Neuronal stem cell (in vitro differentiated cells): ENCODE measurements at regions not wholly inside any gene's neighbourhood (a gene's known extent, or its start where the extent isn't known, plus 50 kb on each side); places are given as distances from the start of the nearest gene placed in this dataset.

Source experiments
- DNase-seq: peaks from one replicate; pipeline ENCODE4 v3.0.0-alpha.2; 2013; ENCODE audit warnings: low spot score
- H2AFZ ChIP-seq: one replicate; pipeline ENCODE4 v1.6.1; 2013; ENCODE audit warnings: mild to moderate bottlenecking, low read length, inconsistent platforms
- H2AK5ac ChIP-seq: 2 replicates; pipeline ENCODE4 v1.6.1; 2013; ENCODE audit warnings: low read depth, mild to moderate bottlenecking, inconsistent platforms, low read length, moderate library complexity, mixed read lengths
- H2BK120ac ChIP-seq: 2 replicates; pipeline ENCODE4 v1.6.1; 2013; ENCODE audit warnings: low read depth, mild to moderate bottlenecking, inconsistent platforms, low read length, moderate library complexity, mixed read lengths
- H2BK12ac ChIP-seq: one replicate; pipeline ENCODE4 v1.6.1; 2013; ENCODE audit warnings: low read length, inconsistent platforms
- H2BK15ac ChIP-seq: 2 replicates; pipeline ENCODE4 v1.6.1; 2013; ENCODE audit warnings: mild to moderate bottlenecking, low read length, inconsistent platforms, mixed read lengths
- H2BK5ac ChIP-seq: one replicate; pipeline ENCODE4 v1.6.1; 2013; ENCODE audit warnings: inconsistent platforms, mild to moderate bottlenecking, low read length, moderate library complexity
- H3K14ac ChIP-seq: one replicate; pipeline ENCODE4 v1.6.1; 2013; ENCODE audit warnings: low read length, inconsistent platforms
- H3K18ac ChIP-seq: 2 replicates; pipeline ENCODE4 v1.6.1; 2013; ENCODE audit warnings: low read length, inconsistent platforms
- H3K23ac ChIP-seq: 2 replicates; pipeline ENCODE4 v1.6.1; 2013; ENCODE audit warnings: low read depth, mild to moderate bottlenecking, mixed read lengths, low read length, inconsistent platforms; ENCODE audit not compliant: poor library complexity
- H3K27ac ChIP-seq: replicated peaks from 3 replicates; pipeline ENCODE4 v1.5.1; 2013; ENCODE audit warnings: low read length, inconsistent platforms
- H3K27me3 ChIP-seq, 3 experiments: 2 replicates each; pipeline ENCODE4 v1.6.1; 2013; ENCODE audit warnings: low read length in 3 of 3, mild to moderate bottlenecking in 2 of 3, inconsistent platforms in 1 of 3, low read depth in 1 of 3, mixed read lengths in 1 of 3, moderate library complexity in 1 of 3; ENCODE audit not compliant: control insufficient read depth in 3 of 3, insufficient read depth in 3 of 3
- H3K36me3 ChIP-seq, 2 donors: replicated peaks in 1 of 2; 2 replicates each; pipeline ENCODE4 v1.6.1; 2013; ENCODE audit warnings: low read length in 2 of 2; ENCODE audit not compliant: control insufficient read depth in 2 of 2, insufficient read depth in 2 of 2
- H3K4ac ChIP-seq: 2 replicates; pipeline ENCODE4 v1.6.1; 2013; ENCODE audit warnings: inconsistent platforms, mild to moderate bottlenecking, low read length, moderate library complexity
- H3K4me1 ChIP-seq, 2 donors: 1 replicate in 1 of 2; 2 replicates in 1 of 2; pipeline ENCODE4 v1.6.1; 2013; ENCODE audit warnings: low read length in 2 of 2, low read depth in 1 of 2; ENCODE audit not compliant: control insufficient read depth in 2 of 2, insufficient read depth in 1 of 2
- H3K4me2 ChIP-seq: one replicate; pipeline ENCODE4 v1.6.1; 2013; ENCODE audit warnings: mild to moderate bottlenecking, low read length, inconsistent platforms; ENCODE audit not compliant: insufficient read depth, poor library complexity, severe bottlenecking
- H3K4me3 ChIP-seq, 2 donors: 2 replicates each; pipeline ENCODE4 v1.5.1; 2013; ENCODE audit warnings: low read length in 2 of 2, mild to moderate bottlenecking in 2 of 2, inconsistent platforms in 1 of 2, moderate library complexity in 1 of 2
- H3K79me1 ChIP-seq: one replicate; pipeline ENCODE4 v1.6.1; 2013; ENCODE audit warnings: low read depth, mild to moderate bottlenecking, inconsistent platforms, low read length, moderate library complexity
- H3K9ac ChIP-seq: one replicate; pipeline ENCODE4 v1.6.1; 2013; ENCODE audit warnings: mild to moderate bottlenecking, low read depth, low read length, inconsistent platforms; ENCODE audit not compliant: poor library complexity
- H3K9me3 ChIP-seq, 2 donors: replicated peaks in 1 of 2; 2 replicates each; pipeline versions ENCODE3 to v1.6.1; 2013; ENCODE audit warnings: low read length in 2 of 2, mild to moderate bottlenecking in 2 of 2, inconsistent platforms in 1 of 2, low read depth in 1 of 2, mixed read lengths in 1 of 2, moderate library complexity in 1 of 2; ENCODE audit not compliant: control insufficient read depth in 2 of 2, insufficient read depth in 1 of 2
- H4K8ac ChIP-seq: one replicate; pipeline ENCODE4 v1.6.1; 2013; ENCODE audit warnings: low read depth, mild to moderate bottlenecking, inconsistent platforms, low read length, moderate library complexity
- H4K91ac ChIP-seq: one replicate; pipeline ENCODE4 v1.6.1; 2013; ENCODE audit warnings: low read length, low read depth, mild to moderate bottlenecking, inconsistent platforms; ENCODE audit not compliant: poor library complexity
- WGBS, 2 donors: extraction: QIAGEN DNeasy Blood & Tissue Kit; methylation state at CpG; one replicate each; pipeline ENCODE4 v1.1.7; 2013; ENCODE audit warnings: missing lambda C conversion rate in 2 of 2, mixed read lengths in 1 of 2; ENCODE audit not compliant: insufficient read length in 2 of 2, insufficient replicate concordance in 1 of 2; ENCODE audit errors: extremely low coverage in 2 of 2; 5-methylcytosine and 5-hydroxymethylcytosine counted together

DNA sequence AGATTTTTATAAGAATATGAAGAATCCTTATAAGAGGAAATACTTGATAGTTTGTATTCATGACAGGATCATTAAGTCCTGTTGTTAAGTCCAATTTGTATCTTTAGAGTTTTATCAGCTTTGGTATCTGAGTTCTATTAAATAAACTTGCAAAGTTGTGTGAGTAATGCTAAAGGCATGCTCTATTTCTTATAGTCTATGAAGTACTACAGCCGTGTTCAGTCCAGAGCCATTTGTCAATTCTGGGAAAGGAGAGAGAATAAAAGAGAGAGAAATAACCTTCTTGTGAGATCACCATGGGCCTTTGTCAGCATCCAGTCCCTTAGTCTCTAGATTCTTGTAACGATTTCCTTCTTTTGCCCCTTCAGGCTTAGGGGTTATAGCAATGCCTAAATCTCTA lies 181.2 kb upstream of the POU3F2 start:
- Histone ChIP-seq H3K18ac (no peak overlapping the region), H3K4me2 (no peak overlapping the region), H3K23ac (no peak overlapping the region), H3K9me3 (no peaks in the 10 kb centered on the region), H3K79me1 (no peaks in the 10 kb centered on the region), H2BK15ac (no peak overlapping the region), H4K8ac (no peak overlapping the region), H2BK12ac (no peak overlapping the region), H3K36me3 (no peaks in the 10 kb centered on the region), H2AFZ (no peak overlapping the region), H2BK5ac (no peak overlapping the region), H3K4me3 (no peak overlapping the region), H3K27me3 (no peaks in the 10 kb centered on the region), H4K91ac (no peak overlapping the region), H3K4me1 (peaks cover 7 to 50% of the 10 kb centered on the region in 2 donors), H3K14ac (no peak overlapping the region), H3K9ac (no peak overlapping the region), H2BK120ac (no peak overlapping the region), H2AK5ac (no peak overlapping the region), H3K27ac (no peak overlapping the region), H3K4ac (no peak overlapping the region)
- no peak for DNase-seq
- WGBS, 2 donors = no CpG with 5 or more reads among the region's 2 CpGs

DNA sequence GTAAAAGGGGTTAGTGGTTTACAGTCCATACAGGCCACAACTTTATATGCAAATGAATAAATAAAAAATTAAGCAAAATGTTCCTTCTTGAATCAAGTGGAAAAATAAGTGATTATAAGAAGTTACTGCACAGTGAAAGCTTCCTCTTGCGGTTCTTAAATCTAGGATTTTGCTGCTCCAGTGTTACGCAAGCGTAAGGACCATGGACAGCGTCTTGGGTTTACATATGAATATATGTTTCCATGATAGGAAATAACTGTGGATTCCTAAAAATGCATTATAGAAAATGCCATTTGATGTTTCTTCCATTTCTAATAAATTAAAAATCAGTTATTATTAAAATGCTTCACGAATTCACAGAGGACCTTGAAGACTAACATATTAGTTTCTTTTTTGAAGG lies 176.6 kb upstream of the POU3F2 start:
- Histone ChIP-seq H2AFZ (no peak overlapping the region), H2BK12ac (no peak overlapping the region), H2AK5ac (no peak overlapping the region), H4K8ac (no peak overlapping the region), H3K79me1 (no peaks in the 10 kb centered on the region), H3K4ac (no peak overlapping the region), H2BK5ac (no peak overlapping the region), H3K9ac (no peak overlapping the region), H3K23ac (no peak overlapping the region), H2BK15ac (no peak overlapping the region), H3K27ac (no peak overlapping the region), H3K4me1 (peaks cover 2 to 12% of the 10 kb centered on the region in 2 donors), H3K18ac (no peak overlapping the region), H3K27me3 (no peaks in the 10 kb centered on the region), H4K91ac (no peak overlapping the region), H3K4me2 (no peak overlapping the region), H3K14ac (no peak overlapping the region), H3K4me3 (no peak overlapping the region), H2BK120ac (no peak overlapping the region), H3K9me3 (no peaks in the 10 kb centered on the region), H3K36me3 (no peaks in the 10 kb centered on the region)
- DNase-seq = no peak
- WGBS, 2 donors = no CpG with 5 or more reads among the region's 5 CpGs

DNA sequence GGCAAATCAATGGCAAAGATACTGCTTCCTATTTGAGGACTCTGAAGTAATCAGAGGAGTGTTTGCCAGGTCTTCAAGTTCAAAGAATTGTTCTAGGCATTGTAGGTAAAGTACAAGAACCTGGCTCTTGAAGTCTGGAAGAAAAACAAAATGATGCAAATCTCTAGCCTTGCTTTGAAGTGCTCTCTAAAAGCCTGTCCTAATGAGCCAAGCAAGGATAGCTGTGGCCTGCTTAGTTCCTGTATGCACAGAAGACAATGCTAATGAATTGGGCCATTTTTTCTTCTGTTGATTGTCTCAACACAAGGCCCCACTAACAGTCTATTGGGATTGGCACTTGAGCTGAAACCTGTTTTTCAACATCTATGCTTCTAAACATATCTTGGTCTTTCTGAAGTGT lies 165.0 kb upstream of the POU3F2 start:
- H3K27ac ChIP-seq = no peak overlapping the region
- no peak overlapping the region for H3K4me3 ChIP-seq
- no peak overlapping the region for H3K18ac ChIP-seq
- DNase-seq = no peak
- no peak overlapping the region for H3K4me2 ChIP-seq
- H2BK120ac ChIP-seq = no peak overlapping the region
- H2AFZ ChIP-seq = no peak overlapping the region
- no peak overlapping the region for H3K9ac ChIP-seq
- no peak overlapping the region for H3K23ac ChIP-seq
- H2AK5ac ChIP-seq = no peak overlapping the region
- no peak overlapping the region for H2BK12ac ChIP-seq
- H3K36me3 ChIP-seq = no peaks in the 10 kb centered on the region
- H3K79me1 ChIP-seq = no peaks in the 10 kb centered on the region
- no peak overlapping the region for H3K14ac ChIP-seq
- H3K4me1 ChIP-seq = peaks cover 3 to 16% of the 10 kb centered on the region in 2 donors
- no peaks in the 10 kb centered on the region for H3K9me3 ChIP-seq
- no peak overlapping the region for H4K91ac ChIP-seq
- H3K27me3 ChIP-seq = no peaks in the 10 kb centered on the region
- H4K8ac ChIP-seq = no peak overlapping the region
- H3K4ac ChIP-seq = no peak overlapping the region
- no peak overlapping the region for H2BK5ac ChIP-seq
- no peak overlapping the region for H2BK15ac ChIP-seq

DNA sequence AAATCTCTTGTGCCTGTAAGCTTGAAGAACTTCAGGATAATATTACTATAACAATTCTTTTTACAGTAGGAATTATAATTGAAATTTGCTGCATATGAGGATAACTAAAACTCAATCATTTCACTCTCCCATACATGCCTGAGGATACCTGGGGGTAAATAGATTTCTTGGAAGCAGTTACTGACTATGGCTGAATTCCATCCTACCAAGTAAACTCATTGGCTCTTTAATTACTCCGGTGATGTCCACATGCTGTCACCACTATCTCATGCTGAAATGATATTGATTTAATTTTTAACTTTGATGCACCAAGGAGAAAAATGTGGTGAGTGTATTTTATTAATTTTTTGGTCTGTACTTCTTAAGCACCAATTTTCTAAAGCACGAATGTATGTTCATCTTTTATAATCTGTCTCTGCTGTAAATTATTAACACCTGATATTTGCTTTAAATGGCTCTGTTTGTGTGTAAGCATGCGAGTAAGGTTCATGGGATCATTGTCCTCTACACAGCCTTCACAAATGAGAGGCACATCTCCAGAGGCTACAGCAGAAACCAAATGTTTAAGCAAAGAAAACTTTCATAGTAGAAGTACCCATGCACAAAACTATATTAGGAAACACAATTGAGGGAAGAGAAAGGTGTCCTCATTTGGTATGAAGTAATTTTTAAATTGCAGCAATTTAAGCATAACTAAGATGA lies 164.2 kb upstream of the POU3F2 start:
- Histone ChIP-seq H4K8ac (no peak overlapping the region), H2BK5ac (no peak overlapping the region), H3K36me3 (no peaks in the 10 kb centered on the region), H2BK120ac (no peak overlapping the region), H3K27ac (no peak overlapping the region), H2BK12ac (no peak overlapping the region), H3K9me3 (no peaks in the 10 kb centered on the region), H4K91ac (no peak overlapping the region), H2AFZ (no peak overlapping the region), H3K4me2 (no peak overlapping the region), H2AK5ac (no peak overlapping the region), H3K27me3 (no peaks in the 10 kb centered on the region), H3K23ac (no peak overlapping the region), H3K4me3 (no peak overlapping the region), H3K14ac (no peak overlapping the region), H3K4me1 (peaks cover 3 to 16% of the 10 kb centered on the region in 2 donors), H3K18ac (no peak overlapping the region), H2BK15ac (no peak overlapping the region), H3K9ac (no peak overlapping the region), H3K79me1 (no peaks in the 10 kb centered on the region), H3K4ac (no peak overlapping the region)
- WGBS, 2 donors = no CpG with 5 or more reads among the region's 3 CpGs
- no peak for DNase-seq
